ENCODE measurements at regions not wholly inside any gene's neighbourhood (a gene's known extent, or its start where the extent isn't known, plus 50 kb on each side); places are given as distances from the start of the nearest gene placed in this dataset.

- Histone ChIP-seq H2AFZ (ENCODE audit: insufficient read depth, low read depth, low read length, poor library complexity, severe bottlenecking) (no peak overlapping the region), H4K20me1 (ENCODE audit: insufficient read depth, low read length) (no peaks in the 10 kb centered on the region), H3K27me3 (ENCODE audit: control insufficient read depth in 2 of 2, insufficient read depth in 2 of 2, low read length in 2 of 2) (no peaks in the 10 kb centered on the region), H3K36me3 (replicated peaks in 1 of 2; ENCODE audit: control insufficient read depth in 1 of 2, insufficient read depth in 2 of 2, low read length in 2 of 2) (no peaks in the 10 kb centered on the region), H3K79me2 (ENCODE audit: insufficient read depth, low read length) (no peaks in the 10 kb centered on the region), H3K4me1 (ENCODE audit: control insufficient read depth in 1 of 2, insufficient read depth in 2 of 2, low read length in 2 of 2) (no peaks in the 10 kb centered on the region), H3K27ac (ENCODE audit: low read depth in 1 of 2, low read length in 2 of 2) (no peak overlapping the region), H3K9ac (ENCODE audit: insufficient read depth, low read length, poor library complexity, severe bottlenecking) (no peak overlapping the region), H3K9me3 (replicated peaks in 1 of 2; ENCODE audit: control insufficient read depth in 1 of 2, insufficient read depth in 1 of 2, low read length in 2 of 2) (peaks cover 0 to 8% of the 10 kb centered on the region in 2 donors), H3K4me3 (replicated peaks in 1 of 3; ENCODE audit: low read depth in 2 of 3, low read length in 3 of 3) (no peak overlapping the region), H3K4me2 (replicated peaks; ENCODE audit: extremely low read depth, low read length, poor library complexity, severe bottlenecking) (no peak overlapping the region)
- Mint-ChIP-seq H3K27me3 (ENCODE audit: low read depth in 3 of 3) (peaks cover 0 to 2% (median 1%) of the 10 kb centered on the region in 3 donors), H3K36me3 (no peaks in the 10 kb centered on the region), H3K4me1 (no peaks in the 10 kb centered on the region), H3K9me3 (peaks cover 0 to 9% (median 3%) of the 10 kb centered on the region in 7 donors), H3K27ac (no peak overlapping the region), H3K4me3 (no peak overlapping the region)
- no CpG with 5 or more reads among the region's 1 CpG for WGBS (ENCODE audit: insufficient coverage)
- intact Hi-C loops (cut with micrococcal nuclease) = no loop called here
- no peak for DNase-seq
- TF ChIP-seq CTCF (IDR thresholded peaks at IDR 0.05) = no peak
These were observed 61.1 kb upstream of the SPHKAP start for GRCh38 chr2:228242591-228242990.

GRCh38 chr2:228239907-228240561 is 58.5 kb upstream of the SPHKAP start:
- Mint-ChIP-seq H3K9me3 (peaks cover 0 to 13% (median 5%) of the 10 kb centered on the region in 7 donors), H3K4me3 (no peak overlapping the region), H3K27ac (peak overlapping the region in 1 of 7 donors; percentile 12), H3K36me3 (no peaks in the 10 kb centered on the region), H3K4me1 (no peaks in the 10 kb centered on the region), H3K27me3 (ENCODE audit: low read depth in 3 of 3) (peaks cover 0 to 2% (median 1%) of the 10 kb centered on the region in 3 donors)
- no peaks in the 10 kb centered on the region for H3K27me3 ChIP-seq (ENCODE audit: control insufficient read depth in 2 of 2, insufficient read depth in 2 of 2, low read length in 2 of 2)
- no peaks in the 10 kb centered on the region for H3K79me2 ChIP-seq (ENCODE audit: insufficient read depth, low read length)
- WGBS (ENCODE audit: insufficient coverage) = no CpG with 5 or more reads among the region's 2 CpGs
- no peaks in the 10 kb centered on the region for H3K36me3 ChIP-seq (replicated peaks in 1 of 2; ENCODE audit: control insufficient read depth in 1 of 2, insufficient read depth in 2 of 2, low read length in 2 of 2)
- no peak for DNase-seq
- no peak overlapping the region for H2AFZ ChIP-seq (ENCODE audit: insufficient read depth, low read depth, low read length, poor library complexity, severe bottlenecking)
- H3K9ac ChIP-seq (ENCODE audit: insufficient read depth, low read length, poor library complexity, severe bottlenecking) = no peak overlapping the region
- H3K4me3 ChIP-seq (replicated peaks in 1 of 3; ENCODE audit: low read depth in 2 of 3, low read length in 3 of 3) = no peak overlapping the region
- peaks cover 2 to 8% of the 10 kb centered on the region in 2 donors for H3K9me3 ChIP-seq (replicated peaks in 1 of 2; ENCODE audit: control insufficient read depth in 1 of 2, insufficient read depth in 1 of 2, low read length in 2 of 2)
- no peak for TF ChIP-seq CTCF (IDR thresholded peaks at IDR 0.05)
- intact Hi-C loops (cut with micrococcal nuclease) = no loop called here
- H3K27ac ChIP-seq (ENCODE audit: low read depth in 1 of 2, low read length in 2 of 2) = no peak overlapping the region
- H4K20me1 ChIP-seq (ENCODE audit: insufficient read depth, low read length) = no peaks in the 10 kb centered on the region
- no peaks in the 10 kb centered on the region for H3K4me1 ChIP-seq (ENCODE audit: control insufficient read depth in 1 of 2, insufficient read depth in 2 of 2, low read length in 2 of 2)
- no peak overlapping the region for H3K4me2 ChIP-seq (replicated peaks; ENCODE audit: extremely low read depth, low read length, poor library complexity, severe bottlenecking)

All from CD14-positive monocyte (primary cell).